ENCODE measurements at regions not wholly inside any gene's neighbourhood (a gene's known extent, or its start where the extent isn't known, plus 50 kb on each side); places are given as distances from the start of the nearest gene placed in this dataset.

DNA sequence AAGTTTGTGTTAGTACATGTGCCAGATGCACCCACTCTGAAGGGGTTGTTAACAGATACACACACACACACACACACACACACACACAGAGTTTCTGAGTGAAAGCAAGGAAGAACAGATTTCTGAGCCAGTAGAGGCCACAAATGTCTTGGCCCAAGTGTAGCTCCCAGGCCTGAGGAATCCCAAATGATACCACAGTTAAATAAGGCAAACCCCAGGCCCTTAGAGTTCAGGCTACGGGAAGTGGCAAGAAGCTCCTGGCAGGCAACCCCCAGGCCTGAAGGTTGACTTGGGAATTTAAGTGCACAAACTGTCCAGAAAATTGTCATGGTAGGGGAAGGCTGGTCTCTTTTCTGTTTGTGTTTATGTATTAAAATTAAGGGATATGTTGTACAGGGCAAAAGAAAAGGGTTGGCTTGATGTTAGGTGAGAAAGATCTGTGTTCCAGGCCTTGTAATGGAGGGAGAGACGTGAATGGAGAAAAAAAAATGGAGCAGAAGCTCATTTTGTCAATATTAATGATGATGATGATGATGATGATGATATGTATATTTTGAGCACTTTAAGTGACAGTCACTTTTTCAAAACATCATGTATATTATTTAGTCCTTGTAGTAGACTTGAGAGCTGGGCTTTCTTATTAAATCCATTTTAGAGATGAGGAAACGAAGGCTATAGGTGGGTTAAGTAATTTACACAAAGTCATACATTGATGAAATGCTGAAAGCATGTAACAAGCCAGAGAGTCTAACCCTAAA is 317.0 kb upstream of the JAG1 start:
- no peak for DNase-seq (ENCODE audit: low spot score)

DNA sequence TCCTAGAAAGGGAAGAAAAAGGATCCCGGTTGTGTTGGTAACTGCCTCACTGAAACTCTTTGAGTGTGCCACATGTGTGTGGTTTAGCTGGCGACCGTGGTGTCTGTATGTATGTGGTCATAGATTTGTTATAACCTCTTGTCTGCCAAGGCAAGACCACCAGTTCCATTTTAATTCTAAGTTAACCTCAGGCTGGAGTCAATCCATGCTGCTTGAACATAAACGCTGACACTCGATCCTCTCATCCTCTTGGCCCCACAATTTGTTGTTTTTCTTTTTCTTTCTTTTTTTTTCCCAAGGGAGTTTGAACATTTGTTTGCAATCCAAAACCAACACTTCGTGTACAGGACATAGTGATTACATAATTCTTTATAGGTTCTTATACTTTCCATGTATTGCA is 318.9 kb upstream of the JAG1 start:
- DNase-seq (ENCODE audit: low spot score), result no peak

DNA sequence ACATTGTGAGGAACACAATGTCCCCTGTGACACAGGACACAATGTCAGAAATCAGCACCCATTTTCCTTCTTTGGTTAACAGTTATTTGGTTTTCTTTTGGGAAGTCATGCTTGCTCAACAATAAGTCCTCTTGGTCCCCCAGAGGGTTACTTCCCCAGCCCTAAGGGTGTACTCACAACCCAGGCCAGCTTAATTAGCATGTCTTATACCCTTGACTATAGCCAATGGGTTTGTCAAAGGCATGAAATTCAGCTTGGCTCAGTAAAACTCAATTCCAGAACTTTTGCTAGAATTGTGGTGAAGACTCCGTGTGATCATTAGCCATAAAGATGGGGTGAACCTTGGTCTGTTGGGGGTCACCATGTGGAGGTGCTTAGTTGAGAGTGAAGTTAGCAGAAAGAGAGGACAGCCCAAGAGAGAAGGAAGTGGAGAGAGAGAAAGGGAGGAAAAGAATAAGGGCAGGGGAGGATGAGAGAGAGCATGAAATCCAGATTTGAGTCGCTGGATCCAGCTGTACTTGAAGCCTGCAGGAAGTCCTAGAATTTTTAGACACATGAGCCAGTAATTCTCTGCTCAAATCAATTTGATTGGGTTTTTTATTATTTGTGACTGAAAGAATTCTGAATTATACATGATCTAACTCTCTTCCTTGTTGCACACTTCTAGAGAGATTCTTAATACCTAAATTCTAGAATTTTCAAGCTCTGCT is 321.3 kb upstream of the JAG1 start:
- no peak for DNase-seq (ENCODE audit: low spot score)

DNA sequence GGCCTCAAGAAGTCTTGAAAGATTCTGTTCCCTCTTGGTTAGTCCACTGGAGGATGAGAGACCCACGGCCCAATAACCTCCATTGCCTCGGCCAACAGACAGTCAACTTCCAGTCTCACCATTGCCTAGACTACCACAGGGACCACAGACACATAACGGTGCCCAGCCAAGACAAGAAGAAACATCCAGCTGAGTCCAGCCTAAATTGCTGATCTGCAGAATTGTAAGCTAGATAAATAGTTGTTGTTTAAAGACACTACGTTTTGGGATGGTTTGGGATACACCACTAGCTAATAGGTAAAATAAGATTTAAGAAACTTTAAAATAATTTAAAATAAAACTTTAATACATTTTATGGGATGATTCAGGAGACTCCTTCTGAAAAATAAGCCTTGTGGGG is 324.7 kb upstream of the JAG1 start:
- no peak for DNase-seq (ENCODE audit: low spot score)

DNA sequence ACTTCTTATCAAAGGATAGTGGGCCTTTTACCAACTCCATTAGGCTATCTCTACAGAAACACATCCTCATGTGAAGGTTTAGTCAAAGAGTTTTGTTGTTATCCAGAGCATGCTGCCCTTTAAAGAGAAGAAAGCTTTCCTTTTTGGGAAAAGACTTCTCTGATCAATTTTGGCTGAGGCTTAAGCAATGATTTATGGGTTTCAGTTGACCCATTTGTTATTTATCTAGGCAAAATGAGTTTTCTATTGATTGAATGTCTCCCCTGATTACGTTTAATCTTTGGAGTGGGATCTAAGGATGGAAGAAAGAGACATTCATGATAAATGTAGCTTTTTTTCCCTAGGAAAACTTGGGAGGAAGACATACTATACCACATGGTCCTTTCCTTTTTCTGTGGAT is 326.6 kb upstream of the JAG1 start:
- DNase-seq (ENCODE audit: low spot score), result no peak

DNA sequence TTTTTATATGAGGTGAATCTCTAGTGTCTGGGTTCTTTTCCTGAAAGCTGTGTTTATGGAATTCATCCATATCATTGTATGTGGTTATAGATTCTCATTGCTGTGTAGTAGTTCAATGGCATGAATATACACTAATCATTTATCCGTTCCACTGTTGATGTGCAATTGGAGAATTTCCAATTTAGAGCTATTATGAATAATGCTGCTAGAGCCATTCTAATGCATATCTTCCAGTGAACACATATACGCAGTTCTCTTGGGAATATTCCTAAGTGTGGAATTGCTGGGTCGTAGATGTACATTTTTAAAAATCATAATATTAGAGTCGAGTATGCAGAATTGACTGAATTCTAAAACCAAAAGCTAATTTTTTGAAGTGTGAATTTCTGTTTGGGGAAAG is 327.5 kb upstream of the JAG1 start:
- DNase-seq (ENCODE audit: low spot score), result no peak

DNA sequence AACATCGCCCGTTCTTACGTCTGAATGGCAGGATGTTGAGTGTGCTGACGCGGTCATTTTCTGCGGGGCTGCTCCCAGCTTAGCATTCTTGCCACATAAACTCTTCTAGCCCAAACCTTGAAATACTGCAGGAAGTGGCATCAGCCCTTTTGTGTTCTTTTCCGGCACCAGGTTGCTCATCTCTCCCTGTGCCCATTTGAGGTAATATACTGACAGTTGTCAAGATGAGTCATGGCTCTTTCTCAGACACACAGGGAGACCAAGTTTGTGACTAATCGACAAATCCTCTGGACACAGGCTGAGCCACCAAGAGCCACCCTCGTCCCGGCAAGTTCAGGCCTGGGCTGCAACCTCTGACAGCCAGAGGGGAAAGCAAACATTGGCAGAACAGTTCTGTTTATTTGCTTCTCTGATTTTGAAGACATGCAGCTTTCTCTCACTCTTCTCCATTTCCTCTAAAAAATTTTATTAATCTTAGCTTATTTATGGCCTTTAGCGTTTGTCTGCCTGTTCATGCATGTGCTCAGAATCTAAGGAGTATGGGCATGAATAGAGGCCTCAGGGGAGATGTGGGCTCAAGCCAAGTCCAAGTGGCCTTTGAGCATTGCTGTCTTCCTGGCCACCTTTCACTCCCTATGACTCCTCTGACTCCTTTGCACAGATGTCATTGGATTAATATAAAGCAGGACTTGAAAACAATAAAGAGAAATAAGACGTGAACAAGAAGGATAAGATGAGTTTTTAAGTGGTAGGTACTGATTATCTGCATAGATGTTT is 328.2 kb upstream of the JAG1 start:
- no peak for DNase-seq (ENCODE audit: low spot score)

DNA sequence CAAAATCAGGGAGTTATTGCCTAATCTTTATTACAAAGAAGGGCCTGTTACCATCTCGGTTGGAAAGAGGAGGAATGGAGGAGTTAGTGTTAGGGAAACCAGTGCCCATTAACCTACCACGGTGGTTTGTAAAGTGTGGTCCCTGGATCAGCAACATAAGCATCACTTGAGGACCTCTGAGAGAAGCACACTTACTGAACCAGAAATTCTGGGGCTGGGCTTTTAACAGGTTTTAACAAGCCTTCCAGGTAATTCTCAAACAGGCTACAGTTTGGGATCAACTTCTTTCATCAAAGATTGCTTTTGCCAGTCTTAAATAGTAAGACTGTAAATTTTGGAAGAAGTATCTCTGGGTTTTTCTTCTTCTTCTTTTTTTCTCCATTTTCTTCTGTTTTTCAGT is 329.5 kb upstream of the JAG1 start:
- DNase-seq (ENCODE audit: low spot score), result no peak

DNA sequence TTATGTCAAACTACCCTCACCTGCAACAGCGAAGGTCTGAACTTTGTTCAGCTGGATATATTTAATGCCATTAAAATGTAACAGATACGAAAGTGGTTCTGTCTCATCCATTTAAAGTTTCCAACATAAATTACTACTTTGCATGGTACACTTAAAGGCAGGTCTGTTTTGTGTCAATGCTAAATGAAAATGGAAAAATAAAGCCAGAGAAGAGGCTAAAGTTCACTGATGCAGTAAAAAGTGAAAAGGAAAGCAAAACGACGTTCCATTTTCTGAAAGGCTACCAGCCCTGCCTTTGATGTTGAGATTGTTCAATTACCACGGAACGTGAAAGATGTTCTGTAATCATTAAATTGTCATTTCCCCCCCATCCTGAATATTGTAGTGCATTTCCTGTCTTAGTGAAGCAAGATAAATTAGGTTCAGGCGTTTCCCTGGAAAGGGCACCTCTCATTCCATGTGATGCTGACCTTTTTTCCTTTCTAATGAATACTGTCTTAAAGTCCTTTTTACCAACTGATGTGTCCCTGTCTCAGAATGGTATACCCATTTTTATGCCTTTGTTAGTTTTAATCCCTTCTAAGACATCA is 334.7 kb upstream of the JAG1 start:
- no peak for DNase-seq (ENCODE audit: low spot score)

DNA sequence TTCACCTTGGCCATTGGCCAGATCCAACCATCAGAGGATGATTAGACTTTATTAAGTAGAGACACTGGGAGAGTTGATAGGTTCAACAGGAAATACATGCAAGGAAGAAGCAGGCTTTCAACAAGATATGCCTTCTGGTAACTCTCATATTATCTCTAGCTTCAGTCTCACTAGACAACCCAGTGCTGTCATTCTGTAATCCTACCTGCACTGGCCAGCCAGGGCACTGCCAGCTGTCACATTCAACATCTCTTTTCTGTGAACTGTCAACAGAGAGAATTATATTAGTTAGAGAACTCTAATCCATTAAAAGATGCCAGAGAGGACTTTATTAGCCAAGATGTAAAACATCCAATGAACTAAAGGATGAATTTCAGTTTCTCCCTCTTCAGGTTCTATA is 337.9 kb upstream of the JAG1 start:
- no peak for DNase-seq (ENCODE audit: low spot score)

DNA sequence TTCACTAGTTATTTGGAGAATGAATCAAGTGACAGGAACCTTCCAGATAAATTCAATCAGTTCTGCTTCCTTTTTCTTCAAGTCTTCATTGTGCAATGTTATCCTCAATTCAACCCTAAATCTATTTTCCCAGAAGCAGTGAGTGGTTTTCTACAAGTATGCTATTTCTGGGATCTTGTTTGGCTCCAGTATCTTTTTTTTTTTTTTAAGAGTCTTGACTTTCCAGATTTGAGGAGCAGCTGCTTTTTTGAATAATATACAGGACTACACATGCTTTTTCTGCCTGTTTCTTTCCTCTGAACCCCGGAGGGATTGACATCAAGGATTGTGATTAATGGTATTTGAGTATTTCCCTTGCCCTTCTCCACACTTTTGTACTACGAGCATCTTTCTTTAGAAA is 339.2 kb upstream of the JAG1 start:
- DNase-seq (ENCODE audit: low spot score), result no peak

DNA sequence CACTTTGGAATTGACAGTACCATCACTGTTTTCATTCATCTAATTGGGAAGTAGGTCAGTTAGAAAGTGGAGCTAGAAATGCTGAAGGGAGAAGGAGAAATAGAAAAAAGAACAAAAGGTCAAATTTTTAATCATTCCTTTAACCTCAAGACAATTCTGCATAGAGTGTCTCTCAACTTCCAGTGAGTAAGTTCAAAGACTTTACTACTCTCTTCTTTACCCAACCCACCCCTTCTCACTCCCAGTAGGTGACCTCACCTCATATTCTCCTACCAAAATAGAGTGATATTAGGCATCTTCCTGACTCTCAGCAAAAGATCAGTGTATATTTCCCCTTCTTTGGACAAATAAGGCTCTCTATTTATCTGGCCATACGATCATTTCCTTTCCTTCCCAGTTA is 340.0 kb upstream of the JAG1 start:
- no peak for DNase-seq (ENCODE audit: low spot score)

DNA sequence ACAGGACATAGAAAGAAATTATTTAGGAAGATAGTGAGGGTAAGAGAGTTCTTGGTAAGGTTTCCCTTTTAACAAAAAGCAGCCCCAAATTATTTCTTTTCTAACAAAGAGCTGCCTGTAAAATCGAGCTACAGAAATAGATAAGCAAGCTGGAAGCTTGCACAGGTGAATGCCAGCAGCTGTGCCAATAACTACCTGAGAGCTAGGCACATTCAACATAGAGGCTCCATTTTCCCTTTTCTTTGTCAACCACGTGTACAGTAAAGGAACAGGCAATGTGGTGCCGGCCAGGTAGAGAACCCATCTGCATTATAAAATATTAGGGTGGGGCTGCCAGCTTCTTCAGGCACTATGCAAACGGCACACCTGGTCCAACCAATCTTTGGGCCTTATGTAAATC is 341.6 kb upstream of the JAG1 start:
- DNase-seq (ENCODE audit: low spot score), result no peak

DNA sequence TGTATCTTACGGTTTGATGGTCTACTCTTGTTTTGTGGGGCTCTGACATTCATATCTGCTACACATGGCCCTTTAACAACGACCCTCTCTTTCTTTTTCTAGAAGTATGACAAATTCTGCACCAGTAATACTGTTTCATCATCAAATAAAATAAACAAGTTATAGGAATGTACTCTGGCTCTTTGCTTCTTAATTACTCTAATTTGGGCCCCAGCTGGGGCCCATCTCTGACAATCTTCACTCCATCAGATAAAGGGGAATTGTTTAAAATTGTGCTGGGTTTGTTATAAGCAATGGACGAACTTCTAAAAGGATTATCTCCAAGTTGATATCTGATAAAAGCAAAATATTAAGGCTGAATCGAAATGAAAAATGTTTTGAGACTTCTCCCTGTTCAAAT is 343.6 kb upstream of the JAG1 start:
- DNase-seq (ENCODE audit: low spot score), result no peak

DNA sequence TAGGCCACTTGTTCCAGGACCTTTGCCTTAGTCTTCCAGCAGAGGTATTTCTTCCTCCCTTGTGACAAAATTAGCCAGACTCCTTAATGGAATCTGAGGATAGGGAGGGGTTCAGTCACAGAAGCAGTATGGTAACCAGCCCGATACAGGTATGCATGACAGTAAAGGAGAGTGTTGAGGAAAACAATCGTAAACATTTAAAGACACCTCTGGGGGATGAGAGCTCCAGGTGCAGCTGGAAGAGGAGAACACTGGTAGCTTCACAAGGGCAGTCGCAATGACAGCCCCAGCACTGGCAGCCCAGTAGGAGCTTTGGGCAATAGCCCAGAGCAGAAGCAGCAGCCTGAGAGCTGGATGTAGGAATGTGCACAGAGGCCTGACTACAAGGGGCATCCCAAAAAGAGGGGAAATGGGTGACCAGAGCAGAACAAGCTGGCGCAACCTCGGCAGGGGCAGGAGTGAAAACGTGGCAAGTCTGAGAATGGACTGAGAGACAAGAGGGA is 344.9 kb upstream of the JAG1 start:
- no peak for DNase-seq (ENCODE audit: low spot score)

DNA sequence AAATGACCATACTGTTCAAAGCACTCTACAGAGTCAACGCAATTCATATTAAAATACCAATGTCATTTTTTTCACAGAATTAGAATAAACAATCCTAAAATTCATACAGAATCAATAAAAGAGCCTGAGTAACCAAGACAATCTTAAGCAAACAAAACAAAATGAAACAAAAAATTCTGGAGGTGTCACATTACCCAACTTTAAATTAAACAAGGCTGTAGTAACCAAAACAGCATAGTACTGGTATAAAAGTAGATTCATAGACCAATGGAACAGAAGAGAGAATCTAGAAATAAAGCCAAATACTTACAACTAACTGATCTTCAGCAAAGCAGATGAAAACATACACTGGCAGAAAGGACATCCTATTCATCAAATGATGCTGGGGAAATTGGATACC is 346.9 kb upstream of the JAG1 start:
- DNase-seq (ENCODE audit: low spot score), result no peak

DNA sequence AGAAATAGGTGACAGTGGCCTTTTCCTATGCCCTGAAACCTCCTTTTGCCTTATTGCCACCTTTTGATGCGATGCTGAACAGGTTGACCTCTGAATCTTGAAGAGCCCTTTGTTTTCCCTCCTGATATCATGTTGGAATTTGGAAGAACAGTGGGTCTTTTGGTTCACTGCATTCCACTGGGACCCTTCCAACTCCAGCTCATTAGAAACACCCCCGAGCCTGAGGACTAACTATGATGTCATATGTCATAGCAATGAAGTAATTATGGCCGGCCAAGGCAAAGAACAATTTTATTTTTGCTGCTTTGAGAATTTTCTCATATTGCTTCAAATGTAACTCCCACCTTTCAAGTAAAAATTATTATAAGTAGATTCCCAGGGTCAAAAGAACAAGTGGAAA is 353.4 kb upstream of the JAG1 start:
- no peak for DNase-seq (ENCODE audit: low spot score)

DNA sequence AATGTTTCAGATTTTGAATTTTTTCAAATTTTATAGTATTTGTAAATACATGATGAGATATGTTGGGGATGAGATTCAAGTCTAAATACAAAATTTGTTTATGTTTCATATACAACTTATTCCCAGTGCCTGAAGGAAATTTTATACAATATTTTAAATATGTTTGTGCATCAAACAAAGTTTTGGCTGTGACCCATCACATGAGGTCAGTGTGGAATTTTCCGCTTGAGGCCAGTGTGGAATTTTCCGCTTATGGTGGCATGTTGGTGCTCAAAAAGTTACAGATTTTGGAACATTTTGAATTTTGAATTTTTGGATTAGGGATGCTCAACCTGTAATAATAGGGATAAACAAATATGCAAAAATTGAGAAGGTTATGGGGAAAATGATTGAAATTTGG is 356.6 kb upstream of the JAG1 start:
- no peak for DNase-seq (ENCODE audit: low spot score)

DNA sequence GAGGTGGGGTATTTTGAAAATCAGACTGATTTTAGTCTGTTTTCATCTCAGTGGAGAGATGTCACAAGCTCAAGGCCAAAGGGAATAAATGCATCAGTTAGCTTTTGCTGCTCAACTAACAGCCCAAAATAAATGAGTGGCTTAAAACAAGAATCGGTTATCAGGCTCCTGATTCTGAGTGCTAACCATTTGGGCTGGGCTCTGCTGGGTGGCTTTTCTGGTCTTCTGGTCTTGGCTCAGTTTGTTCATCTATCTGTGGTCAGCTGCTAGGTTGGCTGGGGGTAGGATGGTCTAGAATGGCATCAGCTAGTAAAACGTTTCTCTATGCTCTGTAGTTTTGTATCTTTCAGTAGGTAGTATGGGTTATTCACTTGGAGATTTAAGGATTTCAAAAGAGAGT is 357.5 kb upstream of the JAG1 start:
- DNase-seq (ENCODE audit: low spot score), result no peak

DNA sequence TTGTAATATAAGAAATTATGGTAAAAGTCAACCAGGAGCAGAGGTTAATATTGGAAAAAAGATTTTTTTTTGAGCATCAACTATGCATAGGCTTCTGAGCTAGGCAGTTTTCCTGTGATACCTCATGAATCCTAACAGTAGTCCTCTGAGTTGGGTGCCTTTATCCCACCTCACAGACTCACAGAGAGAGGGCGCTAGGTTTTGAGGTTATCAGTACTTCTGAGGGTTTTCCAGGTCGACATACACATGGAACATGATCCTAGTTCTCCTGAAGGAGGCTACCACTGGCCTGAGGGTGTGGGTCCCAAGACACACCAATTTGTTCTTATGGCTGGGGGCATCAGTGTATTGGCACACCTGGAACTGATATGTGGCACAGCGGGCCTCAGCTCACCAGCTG is 358.8 kb upstream of the JAG1 start:
- no peak for DNase-seq (ENCODE audit: low spot score)

DNA sequence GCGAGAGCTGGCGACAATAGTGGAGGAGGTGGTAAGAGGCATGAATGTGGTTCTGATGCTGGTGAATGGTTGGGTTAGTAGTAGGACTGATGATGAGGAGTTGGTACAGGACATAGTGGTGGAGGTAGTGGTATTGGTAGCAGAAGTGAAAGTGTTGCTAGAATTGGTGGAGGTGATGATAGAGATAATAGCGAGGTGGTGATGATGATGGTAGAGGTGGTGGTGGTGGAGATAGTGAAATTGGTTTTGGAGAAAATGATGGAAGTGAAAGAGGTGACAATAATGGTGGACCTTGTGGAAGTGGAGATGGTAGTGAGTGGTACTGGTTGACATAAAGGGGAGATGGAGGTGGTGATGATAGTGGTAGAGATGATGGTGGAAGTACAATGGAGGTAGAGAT is 360.2 kb upstream of the JAG1 start:
- no peak for DNase-seq (ENCODE audit: low spot score)

DNA sequence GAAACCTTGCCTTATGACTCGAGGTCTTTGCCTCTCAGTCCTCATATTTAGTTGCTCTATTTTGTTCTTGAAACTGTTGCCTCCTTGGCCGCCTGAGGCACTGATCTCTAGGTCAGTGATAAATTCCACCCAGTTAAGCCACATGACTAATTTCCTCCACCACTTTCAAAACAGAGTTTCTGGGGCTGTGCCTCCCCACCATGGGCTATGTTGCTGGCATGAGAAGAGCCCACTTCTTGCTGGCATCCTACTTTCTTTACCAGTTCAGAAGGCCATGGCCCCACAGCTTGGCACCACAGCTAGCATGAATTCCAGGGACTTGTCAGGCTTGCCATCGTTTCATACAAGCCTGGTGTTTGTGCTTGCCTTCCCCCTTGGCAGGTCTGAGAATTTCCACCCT is 361.4 kb upstream of the JAG1 start:
- no peak for DNase-seq (ENCODE audit: low spot score)

DNA sequence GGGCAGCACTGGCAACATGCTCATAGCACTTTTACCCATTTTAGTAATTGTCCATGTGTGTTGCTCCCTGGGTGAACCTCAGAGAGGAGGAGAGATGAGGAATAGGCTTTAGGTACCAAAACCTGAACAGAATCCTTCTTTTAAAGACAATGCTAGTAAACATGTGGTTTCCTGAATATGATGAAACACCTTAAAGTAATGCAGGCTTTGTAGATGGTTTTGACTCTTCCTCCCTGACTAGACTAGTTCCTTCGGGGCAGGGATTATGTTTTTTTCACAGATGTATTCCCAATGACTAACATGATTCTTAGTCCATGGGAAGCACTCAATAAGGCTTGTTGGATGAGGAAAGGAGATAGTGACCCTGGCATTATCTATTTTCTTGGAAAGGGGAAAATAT is 367.6 kb upstream of the JAG1 start:
- no peak for DNase-seq (ENCODE audit: low spot score)

Measured in putamen (tissue), 1 donor.